IMR-90 (cell line): ENCODE measurements at regions not wholly inside any gene's neighbourhood (a gene's known extent, or its start where the extent isn't known, plus 50 kb on each side); places are given as distances from the start of the nearest gene placed in this dataset.
A peak's percentile ranks its signal among the peaks of the same experiment; 100 is the strongest.

Source experiments
- ATAC-seq: fragments of 200-7000 bp; cut with Tn5 transposase; 2 replicates; pipeline ENCODE4 v1.9.1; 2020; ENCODE audit warnings: low read depth, mild to moderate bottlenecking, moderate library complexity
- BruUV-seq: library from RNA; stranded (reverse); fragments of 400-500 nt; replicated peaks from 2 replicates; lab custom pipeline; 2021; lab: Mats Ljungman, UMichigan
- CTCF ChIA-PET: fragments of 300-600 bp; formaldehyde crosslinking; extraction: SDS; loops from one replicate; lab custom pipeline; 2021; ENCODE audit warnings: antibody characterized with exemption; lab: Yijun Ruan, JAX
- POLR2A ChIA-PET: fragments of 300-600 bp; sonication (Branson Sonifier 250); formaldehyde crosslinking; loops from one replicate; lab custom pipeline; 2022; ENCODE audit warnings: antibody characterized with exemption; ENCODE audit not compliant: unreplicated experiment; lab: Charles Lee
- DNase-seq: peaks from one replicate; pipeline ENCODE4 v3.0.0; 2013
- H2AFZ ChIP-seq: replicated peaks from 2 replicates; pipeline ENCODE3; 2013; ENCODE audit warnings: low read length, mild to moderate bottlenecking; ENCODE audit not compliant: poor library complexity
- H2AK5ac ChIP-seq: 2 replicates; pipeline ENCODE4 v1.6.1; 2013; ENCODE audit warnings: low read depth, low read length, inconsistent platforms
- H2AK9ac ChIP-seq: replicated peaks from 2 replicates; pipeline ENCODE3; 2013; ENCODE audit warnings: mild to moderate bottlenecking, low read depth, low read length, moderate library complexity; ENCODE audit not compliant: poor library complexity
- H2BK120ac ChIP-seq: 2 replicates; pipeline ENCODE4 v1.6.1; 2013; ENCODE audit warnings: low read depth, low read length, inconsistent platforms
- H2BK15ac ChIP-seq: 3 replicates; pipeline ENCODE4 v1.6.1; 2013; ENCODE audit warnings: low read depth, low read length, inconsistent platforms
- H2BK20ac ChIP-seq: 2 replicates; pipeline ENCODE4 v1.6.1; 2013; ENCODE audit warnings: low read depth, mild to moderate bottlenecking, inconsistent platforms, low read length, moderate library complexity
- H2BK5ac ChIP-seq: 2 replicates; pipeline ENCODE4 v1.6.1; 2013; ENCODE audit warnings: mild to moderate bottlenecking, low read depth, low read length, inconsistent platforms; ENCODE audit not compliant: poor library complexity, severe bottlenecking
- H3K14ac ChIP-seq: replicated peaks from 2 replicates; pipeline ENCODE4 v1.6.1; 2013; ENCODE audit warnings: low read depth, low read length, inconsistent platforms
- H3K18ac ChIP-seq: 2 replicates; pipeline ENCODE4 v1.6.1; 2013; ENCODE audit warnings: low read depth, low read length, control low read depth
- H3K23ac ChIP-seq: 2 replicates; pipeline ENCODE4 v1.6.1; 2013; ENCODE audit warnings: low read depth, low read length, inconsistent platforms
- H3K27ac ChIP-seq: 2 replicates; pipeline ENCODE4 v1.5.1; 2013; ENCODE audit warnings: mild to moderate bottlenecking, control low read depth, low read length; ENCODE audit not compliant: insufficient read depth
- H3K27me3 ChIP-seq: 2 replicates; pipeline ENCODE4 v1.6.1; 2013; ENCODE audit warnings: low read length; ENCODE audit not compliant: control insufficient read depth, insufficient read depth
- H3K36me3 ChIP-seq: 2 replicates; pipeline ENCODE4 v1.6.1; 2013; ENCODE audit warnings: low read length, mixed read lengths; ENCODE audit not compliant: control insufficient read depth, insufficient read depth
- H3K4ac ChIP-seq: 2 replicates; pipeline ENCODE4 v1.6.1; 2013; ENCODE audit warnings: low read depth, low read length, inconsistent platforms
- H3K4me1 ChIP-seq: 2 replicates; pipeline ENCODE4 v1.6.1; 2013; ENCODE audit warnings: low read length, mixed read lengths; ENCODE audit not compliant: control insufficient read depth, insufficient read depth
- H3K4me2 ChIP-seq: 2 replicates; pipeline ENCODE4 v1.6.1; 2013; ENCODE audit warnings: low read depth, mild to moderate bottlenecking, control low read depth, low read length, moderate library complexity
- H3K4me3 ChIP-seq: 2 replicates; pipeline ENCODE4 v1.5.1; 2013; ENCODE audit warnings: low read depth, mild to moderate bottlenecking, control low read depth, low read length, moderate library complexity; ENCODE audit not compliant: insufficient read depth
- H3K56ac ChIP-seq: 2 replicates; pipeline ENCODE4 v1.6.1; 2013; ENCODE audit warnings: low read length, inconsistent platforms; ENCODE audit not compliant: insufficient read depth; ENCODE audit errors: extremely low read depth
- H3K79me1 ChIP-seq, 2 experiments: 2 replicates each; pipeline ENCODE4 v1.6.1; 2013; ENCODE audit warnings: low read length in 2 of 2, inconsistent platforms in 1 of 2, low read depth in 1 of 2
- H3K9ac ChIP-seq: 2 replicates; pipeline ENCODE4 v1.6.1; 2013; ENCODE audit warnings: low read depth, low read length, control low read depth
- H3K9me1 ChIP-seq: 2 replicates; pipeline ENCODE4 v1.6.1; 2013; ENCODE audit warnings: low read length, inconsistent platforms; ENCODE audit not compliant: insufficient read depth
- H3K9me3 ChIP-seq: 2 replicates; pipeline ENCODE4 v1.6.1; 2013; ENCODE audit warnings: low read length; ENCODE audit not compliant: control insufficient read depth, insufficient read depth
- H4K20me1 ChIP-seq: 2 replicates; pipeline ENCODE4 v1.6.1; 2013; ENCODE audit warnings: low read length, inconsistent platforms; ENCODE audit not compliant: insufficient read depth
- H4K5ac ChIP-seq: 2 replicates; pipeline ENCODE4 v1.6.1; 2013; ENCODE audit warnings: mild to moderate bottlenecking, low read depth, low read length, control low read depth
- H4K8ac ChIP-seq, 2 experiments: 2 replicates each; pipeline ENCODE4 v1.6.1; 2013; ENCODE audit warnings: low read depth in 2 of 2, low read length in 2 of 2, control low read depth in 1 of 2, inconsistent platforms in 1 of 2
- H4K91ac ChIP-seq: 2 replicates; pipeline ENCODE4 v1.6.1; 2013; ENCODE audit warnings: low read depth, low read length, inconsistent platforms; ENCODE audit not compliant: insufficient read depth
- CEBPB ChIP-seq: IDR thresholded peaks from 2 replicates; pipeline ENCODE4 v1.6.1; 2012; ENCODE audit warnings: low read depth, low read length, improper control_type of control experiment
- MAFK ChIP-seq: IDR thresholded peaks from 2 replicates; pipeline ENCODE4 v1.6.1; 2012; ENCODE audit warnings: low read depth, low read length, improper control_type of control experiment
- WGBS, 2 experiments: methylation state at CpG; one replicate each; pipeline versions ENCODE4 v1.1.5 to v1.1.7; 2013; ENCODE audit warnings: missing lambda C conversion rate in 2 of 2; ENCODE audit not compliant: insufficient read length in 1 of 2; ENCODE audit errors: extremely low coverage in 2 of 2; 5-methylcytosine and 5-hydroxymethylcytosine counted together
- dilution Hi-C: fragments of 300-500 bp; cut with HindIII; formaldehyde crosslinking; loops from one replicate; pipeline ENCODE4 v1.14.3; 2018; ENCODE audit warnings: low sequenced_read_pairs; ENCODE audit not compliant: unreplicated experiment
- in situ Hi-C: fragments of 300-500 bp; cut with MboI; formaldehyde crosslinking; loops from 3 replicates; pipeline ENCODE4 v1.14.3; 2019; ENCODE audit warnings: low sequenced_read_pairs, inconsistent platforms, mixed read lengths
- intact Hi-C: fragments of 100-400 bp; cut with micrococcal nuclease; formaldehyde crosslinking; loops from 2 replicates; pipeline ENCODE4 v1.10.0; 2022

DNA sequence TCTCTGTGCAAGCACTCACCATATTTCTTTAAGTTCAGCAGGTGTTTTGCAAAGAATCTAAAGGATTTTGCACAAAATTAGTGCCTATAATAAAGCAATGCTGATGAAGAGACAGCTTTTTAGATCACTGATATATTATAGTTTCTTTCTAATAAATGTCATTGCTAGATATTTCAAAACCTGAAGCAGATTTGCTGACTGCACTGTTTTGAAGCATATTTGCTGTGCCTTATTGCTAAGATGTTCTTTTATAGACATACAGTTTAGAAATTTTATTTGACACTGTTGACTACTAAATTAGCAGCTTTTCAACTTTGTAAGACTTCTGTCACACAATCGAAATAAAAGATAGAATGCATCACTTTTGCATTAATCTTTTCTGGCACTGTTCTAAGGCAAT, 620.9 kb upstream of the CELF4 start:
- Histone ChIP-seq H3K56ac (no peak overlapping the region), H3K27ac (no peak overlapping the region), H3K4me3 (no peak overlapping the region), H2AFZ (no peak overlapping the region), H3K9ac (no peak overlapping the region), H2BK5ac (no peak overlapping the region), H4K5ac (no peak overlapping the region), H3K23ac (no peak overlapping the region), H3K9me1 (no peaks in the 10 kb centered on the region), H2BK20ac (no peak overlapping the region), H4K20me1 (no peaks in the 10 kb centered on the region), H3K79me1 (no peaks in the 10 kb centered on the region), H2BK120ac (no peak overlapping the region), H3K4ac (no peak overlapping the region), H2BK15ac (no peak overlapping the region), H3K4me2 (no peak overlapping the region), H3K4me1 (no peaks in the 10 kb centered on the region), H2AK5ac (no peak overlapping the region), H3K27me3 (no peaks in the 10 kb centered on the region), H3K14ac (no peak overlapping the region), H2AK9ac (no peak overlapping the region), H3K9me3 (0 out of 2 replicates have a peak, but pooled peaks cover 2% of the 10 kb centered on the region), H3K36me3 (no peaks in the 10 kb centered on the region), H4K91ac (no peak overlapping the region), H3K18ac (no peak overlapping the region), H4K8ac (no peak overlapping the region)
- no peak for DNase-seq
- intact Hi-C loops (no loop called here), dilution Hi-C loops (no loop called here), in situ Hi-C loops (no loop called here)
- no CpG with 5 or more reads among the region's 1 CpG for WGBS, 2 experiments
- no TSS peak for BruUV-seq
- TF ChIP-seq MAFK (peak; percentile 72), CEBPB (no peak)
- ChIA-PET POLR2A (no interaction called here), CTCF (no interaction called here)
- ATAC-seq: no peak
